H1 (cell line): ENCODE measurements at regions not wholly inside any gene's neighbourhood (a gene's known extent, or its start where the extent isn't known, plus 50 kb on each side); places are given as distances from the start of the nearest gene placed in this dataset.

Experiments
- ASH2L ChIP-seq: fragments of 200-600, 300-600 bp; sonication (generic); IDR thresholded peaks from one replicate; pipeline ENCODE4 v1.7.1; 2017; ENCODE audit warnings: low read length
- CBX8 ChIP-seq: fragments of 300-800, 300-1000 bp; sonication (generic); IDR thresholded peaks from 2 replicates; pipeline ENCODE4 v1.7.1; 2016; ENCODE audit warnings: low read depth, low read length, borderline replicate concordance
- EGR1 ChIP-seq: IDR thresholded peaks from 2 replicates; pipeline ENCODE4 v1.6.1; 2011; ENCODE audit warnings: low read depth, low read length, borderline replicate concordance
- FOSL1 ChIP-seq: IDR thresholded peaks from 2 replicates; pipeline ENCODE4 v1.6.1; 2011; ENCODE audit warnings: mild to moderate bottlenecking, low read depth, low read length, moderate library complexity; ENCODE audit not compliant: insufficient read depth
- SIX5 ChIP-seq: IDR thresholded peaks from 2 replicates; pipeline ENCODE4 v1.6.1; 2011; ENCODE audit warnings: mild to moderate bottlenecking, low read depth, low read length
- YY1 ChIP-seq: IDR thresholded peaks from 2 replicates; pipeline ENCODE4 v1.6.1; 2011; ENCODE audit warnings: low read depth, mild to moderate bottlenecking, low read length
- TF ChIP-seq, protein P1 (sequence below): IDR thresholded peaks from 2 replicates; pipeline ENCODE4 v1.6.1; 2012; ENCODE audit warnings: inconsistent platforms

DNA sequence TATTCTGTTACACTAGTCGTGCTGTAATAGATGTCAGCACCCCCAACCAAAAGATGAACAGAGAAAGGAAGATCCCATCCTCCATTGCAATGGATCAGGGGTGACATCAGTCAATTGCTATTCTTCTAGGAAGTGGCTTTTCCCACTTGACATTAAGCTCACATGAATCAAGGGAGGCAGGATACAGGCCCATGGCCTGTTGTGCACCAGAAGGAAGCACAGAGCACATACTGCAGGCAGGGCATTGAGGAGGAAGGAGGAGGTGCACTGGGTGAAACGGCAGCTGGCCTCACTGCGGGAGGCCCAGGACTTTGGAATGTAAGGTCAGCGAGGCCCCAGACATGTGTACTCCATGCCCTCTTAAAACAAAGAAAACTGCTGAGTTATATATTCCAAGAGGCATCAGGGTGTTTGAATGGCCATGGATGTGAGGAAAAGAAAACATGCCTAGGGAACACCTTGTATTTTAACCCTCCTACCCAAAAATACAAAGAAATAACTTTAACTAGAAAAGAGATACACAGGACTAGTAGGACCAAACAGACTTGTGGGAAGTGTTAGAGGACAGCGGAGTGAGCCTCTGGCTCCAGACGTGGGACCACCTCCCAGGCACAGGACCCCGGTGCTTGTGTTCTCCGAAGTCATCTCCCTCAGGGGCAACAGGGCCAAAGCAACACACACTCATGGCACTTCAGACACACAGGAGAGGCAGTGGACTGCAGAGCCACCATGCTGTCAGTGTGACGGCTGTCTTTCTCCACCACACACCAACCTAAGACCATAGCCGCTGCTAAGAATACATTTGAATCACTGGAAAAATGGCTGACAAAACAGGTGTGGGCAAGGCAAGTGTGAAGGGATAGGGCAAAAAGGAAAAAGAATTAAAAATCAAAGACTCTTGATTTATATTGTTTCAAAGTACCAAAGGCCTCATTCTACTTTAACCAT lies 51.4 kb upstream of the RIOK3 start (continued):
- no peak for TF ChIP-seq CBX8
- no peak for TF ChIP-seq EGR1
- TF ChIP-seq SIX5 = no peak
- no peak for TF ChIP-seq FOSL1
- TF ChIP-seq, protein P1, sequence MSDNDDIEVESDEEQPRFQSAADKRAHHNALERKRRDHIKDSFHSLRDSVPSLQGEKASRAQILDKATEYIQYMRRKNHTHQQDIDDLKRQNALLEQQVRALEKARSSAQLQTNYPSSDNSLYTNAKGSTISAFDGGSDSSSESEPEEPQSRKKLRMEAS = peak; percentile 47; the same call in 1 of the 2 replicates
- TF ChIP-seq ASH2L = peak; percentile 51
- TF ChIP-seq YY1 = no peak
